NCI-H1417 (cell line): ENCODE measurements at regions not wholly inside any gene's neighbourhood (a gene's known extent, or its start where the extent isn't known, plus 50 kb on each side); places are given as distances from the start of the nearest gene placed in this dataset.

Experiments
- DNase-seq, 3 experiments: peaks; one replicate each; lab custom pipeline; 2025; lab: John Stamatoyannopoulos, UW

- no peak for DNase-seq
Observed at GRCh38 chr2:128726236-128726635, 407.6 kb upstream of the HS6ST1 start.

DNA sequence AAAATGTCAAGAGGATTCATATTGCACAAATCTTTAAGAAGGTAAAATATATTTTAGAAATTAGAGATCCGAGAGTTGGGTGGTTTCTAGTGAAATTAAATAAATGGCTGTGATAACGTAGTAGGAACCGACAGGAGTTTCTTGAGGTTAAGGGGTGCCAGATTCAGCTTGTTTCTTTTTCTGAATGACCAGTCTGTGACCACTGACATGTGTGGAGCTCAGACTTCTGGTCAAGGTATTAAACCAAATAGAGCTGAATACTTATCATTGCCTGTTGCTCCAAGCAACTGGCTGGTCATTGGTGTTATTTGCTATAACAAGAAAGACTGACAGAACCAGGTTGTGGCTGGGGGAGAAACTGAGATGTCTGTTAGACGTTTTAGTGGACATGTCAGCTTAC lies 408.2 kb upstream of the HS6ST1 start:
- no peak for DNase-seq

DNA sequence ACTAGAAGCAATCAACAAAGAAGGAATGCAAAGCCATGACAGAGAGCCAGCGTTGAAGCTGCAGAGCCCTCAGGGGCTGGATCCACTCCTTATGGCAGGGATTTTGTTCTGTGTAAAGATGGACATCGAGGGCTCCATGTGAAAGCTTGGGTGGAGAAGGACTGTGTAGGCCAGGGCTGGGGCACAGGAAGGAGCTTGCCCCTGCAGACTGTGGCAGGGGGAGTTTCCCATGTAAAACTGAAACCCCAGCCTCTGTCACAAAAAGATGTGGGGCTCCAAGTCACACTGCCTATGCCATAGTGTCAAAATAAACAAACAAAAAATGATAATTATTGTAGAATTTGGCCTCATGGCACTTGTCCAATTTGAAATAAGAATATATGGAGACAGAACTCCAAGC lies 408.7 kb upstream of the HS6ST1 start:
- DNase-seq: no peak

DNA sequence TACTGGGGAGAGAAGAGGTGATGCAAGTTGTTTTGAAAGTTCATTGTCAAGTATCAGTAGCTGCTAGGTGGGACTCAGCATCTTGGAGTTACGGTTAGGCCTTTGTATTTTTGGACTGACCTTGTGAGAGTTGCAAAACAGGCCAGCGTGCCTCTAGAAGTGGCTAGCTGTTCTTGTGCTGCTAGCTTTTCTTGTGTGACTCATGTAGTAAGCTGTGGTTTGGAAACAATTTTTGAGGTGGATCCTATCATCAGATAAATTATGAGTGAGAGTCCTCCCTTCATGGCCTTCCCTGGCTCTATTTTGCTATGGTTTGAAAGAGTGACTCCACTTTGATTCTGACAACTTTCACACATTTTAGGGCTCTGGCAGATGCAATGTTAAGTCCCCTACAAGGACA lies 409.2 kb upstream of the HS6ST1 start:
- DNase-seq: no peak

DNA sequence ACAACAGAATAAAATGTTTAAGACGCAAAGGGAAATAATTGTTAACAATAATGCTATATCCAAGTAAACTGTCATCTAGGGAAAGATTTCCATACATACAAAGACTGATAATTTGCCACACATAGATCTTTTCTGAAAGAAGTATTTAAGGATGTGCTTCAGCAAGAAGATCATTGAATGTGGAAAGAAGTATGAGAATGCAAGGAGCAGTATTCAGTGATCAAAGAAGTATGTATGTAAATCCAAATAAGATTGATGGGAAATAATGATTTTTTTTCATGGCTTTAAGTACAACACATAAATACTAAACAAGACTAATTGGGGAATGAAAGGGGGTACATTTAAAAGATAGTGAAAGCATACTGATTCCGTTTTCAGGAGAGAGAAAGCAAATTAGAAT lies 410.4 kb upstream of the HS6ST1 start:
- no peak for DNase-seq

DNA sequence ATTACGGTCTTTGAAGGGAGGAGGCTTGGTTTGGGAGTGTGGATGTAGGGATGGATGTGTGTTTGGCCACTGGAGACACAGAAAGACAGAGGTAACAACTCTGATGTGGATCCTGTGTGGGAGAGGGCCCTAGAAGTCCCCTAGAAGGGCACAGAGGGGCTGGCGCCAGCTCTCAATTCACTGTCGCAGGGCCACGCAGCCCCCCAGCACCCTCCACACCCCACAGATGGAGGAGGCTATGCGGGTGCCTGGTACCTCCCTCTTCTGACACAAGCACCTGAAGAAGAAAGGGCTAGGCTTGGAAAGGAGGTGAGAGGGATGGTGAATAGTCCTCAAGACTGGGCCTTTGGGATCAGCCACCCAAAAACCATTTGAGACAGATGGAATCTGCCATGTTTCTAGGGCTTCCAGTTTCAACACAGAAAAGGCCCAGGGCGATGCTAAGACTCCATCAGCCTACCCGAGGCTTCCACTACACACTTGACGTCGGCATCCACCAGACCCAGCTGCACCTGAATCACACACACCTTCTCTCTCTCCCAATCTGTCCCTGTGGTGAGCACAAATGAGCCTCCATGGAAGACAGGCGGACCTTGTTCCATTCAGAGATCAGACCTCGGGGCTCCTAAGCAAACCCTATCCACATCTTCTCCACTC lies 413.5 kb upstream of the HS6ST1 start:
- no peak for DNase-seq

- DNase-seq: no peak
Observed at GRCh38 chr2:128732976-128733431, 414.3 kb upstream of the HS6ST1 start.

DNA sequence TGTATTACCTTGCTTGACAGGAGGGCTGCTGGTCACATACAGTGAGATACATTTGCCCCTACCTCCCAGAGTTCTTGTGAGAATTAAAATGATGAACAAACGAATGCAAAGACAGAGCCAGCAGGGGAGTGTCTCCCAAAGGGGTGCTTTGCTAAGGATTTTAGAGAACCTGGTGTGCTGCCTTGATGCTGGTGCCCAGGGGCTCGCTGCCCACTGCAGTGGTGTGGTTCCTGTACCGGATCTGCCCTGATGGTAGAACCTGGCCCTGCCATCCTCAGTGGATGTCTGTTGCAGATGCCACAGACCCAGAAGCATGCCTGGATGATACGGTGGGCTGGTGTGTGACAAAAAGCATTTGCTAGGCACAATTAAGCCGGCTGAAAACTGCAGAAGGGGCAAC lies 414.8 kb upstream of the HS6ST1 start:
- no peak for DNase-seq

DNA sequence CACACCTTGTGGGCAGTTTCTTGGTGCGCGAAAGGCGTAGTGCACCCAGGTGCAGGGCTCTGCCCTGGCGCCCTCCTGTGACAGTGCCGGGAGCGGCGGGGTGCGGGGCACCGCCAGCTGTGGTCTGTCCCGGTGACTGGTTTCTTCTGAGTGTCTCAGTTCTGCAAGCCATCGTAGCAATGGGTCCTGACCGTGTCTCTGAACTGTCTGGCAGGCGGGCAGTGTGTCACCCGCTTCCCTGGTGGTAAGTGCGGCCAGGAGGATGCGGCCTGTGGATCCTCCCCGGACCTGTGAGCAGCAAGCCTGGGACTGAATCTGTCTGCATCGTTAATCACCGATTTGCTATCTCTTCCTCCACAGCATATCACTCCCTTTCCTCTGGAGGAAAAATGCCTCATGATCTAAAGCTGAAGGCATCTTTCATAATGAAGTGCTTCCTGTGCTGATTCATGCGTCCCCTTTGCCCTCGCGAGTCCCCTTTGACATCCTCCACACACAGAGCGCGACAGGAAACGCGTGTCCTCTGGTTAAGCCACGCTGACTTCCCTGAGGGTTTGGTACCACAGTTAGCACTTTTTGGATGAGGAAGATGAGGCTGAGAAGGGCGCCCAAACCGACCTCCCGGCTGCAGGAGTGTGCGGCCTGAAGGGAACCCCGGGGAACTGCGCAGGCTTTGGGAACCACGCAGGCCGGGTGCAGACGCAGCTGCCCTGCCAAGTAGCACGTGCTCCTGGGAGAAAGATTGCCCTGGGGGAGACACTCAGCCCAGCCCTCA lies 416.0 kb upstream of the HS6ST1 start:
- DNase-seq: no peak

DNA sequence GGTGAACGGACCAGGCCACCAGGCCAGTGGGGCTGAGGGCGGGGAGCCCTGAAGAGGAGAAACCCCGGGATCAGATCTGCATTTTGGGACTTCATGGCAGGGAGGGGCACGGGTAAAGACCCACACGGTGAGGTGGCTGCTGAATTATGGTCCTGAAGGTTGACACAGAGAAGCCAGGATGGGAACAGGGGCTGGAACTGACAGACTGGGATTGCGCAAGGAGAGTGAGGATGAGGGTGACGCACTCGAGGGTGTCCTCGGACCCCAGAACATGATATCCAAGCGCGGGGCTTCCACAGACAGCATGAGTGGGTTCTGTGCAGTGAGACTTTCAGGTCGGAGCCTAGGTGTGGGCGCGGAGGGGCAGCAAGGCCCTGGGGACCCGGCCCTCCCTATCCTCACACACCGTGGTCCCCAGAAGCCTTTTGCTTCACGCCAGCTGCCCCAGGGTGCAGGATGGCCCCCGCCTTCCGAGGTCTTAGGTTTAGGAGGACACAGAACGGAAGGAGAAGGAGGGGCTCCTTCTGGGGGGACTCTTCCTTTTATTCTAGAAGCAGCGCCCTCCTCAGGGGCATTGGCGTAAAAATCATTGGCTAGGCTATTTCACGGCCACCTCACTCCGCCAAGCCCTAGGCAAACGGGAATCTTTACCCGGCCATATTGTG lies 416.8 kb upstream of the HS6ST1 start:
- DNase-seq: no peak

GRCh38 chr2:128736046-128736688 lies 417.5 kb upstream of the HS6ST1 start:
- no peak for DNase-seq

- peak; percentile 48 to 72 (median 54) for DNase-seq
Observed at GRCh38 chr2:128736689-128737545, 418.2 kb upstream of the HS6ST1 start.

- no peak for DNase-seq
Observed at GRCh38 chr2:128737546-128737826, 418.8 kb upstream of the HS6ST1 start.

DNA sequence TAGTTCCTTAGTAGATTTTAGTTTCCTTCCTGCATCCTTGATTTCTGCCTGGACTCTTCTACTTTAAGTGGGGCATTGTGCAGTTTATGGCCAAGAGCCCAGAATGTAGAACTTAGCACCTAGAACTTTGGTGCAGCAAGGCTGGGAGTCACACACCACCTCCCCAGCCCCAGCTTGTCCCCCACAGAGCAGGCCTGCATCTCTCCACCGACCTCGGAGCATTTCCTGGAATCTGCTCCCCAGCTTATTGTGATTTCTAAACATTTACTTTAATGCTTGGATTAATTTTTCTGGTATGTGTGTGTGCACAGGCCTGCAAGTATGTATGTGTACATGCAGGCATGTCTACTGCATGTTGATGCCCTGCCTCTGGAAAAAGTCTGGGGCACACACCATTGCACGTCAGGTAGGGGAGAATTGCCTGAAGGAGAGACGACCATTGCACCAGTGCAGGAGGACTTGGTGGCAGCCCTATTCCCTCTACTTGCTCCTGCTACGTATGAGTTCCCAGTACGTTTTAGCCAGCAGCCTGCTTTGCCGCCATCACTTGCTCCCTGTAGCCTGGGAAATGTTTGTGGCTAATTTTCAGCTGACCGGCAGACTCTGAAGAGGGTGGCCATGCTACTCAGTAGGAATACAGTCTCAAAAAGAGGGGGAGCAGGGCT lies 419.9 kb upstream of the HS6ST1 start:
- DNase-seq: no peak

DNA sequence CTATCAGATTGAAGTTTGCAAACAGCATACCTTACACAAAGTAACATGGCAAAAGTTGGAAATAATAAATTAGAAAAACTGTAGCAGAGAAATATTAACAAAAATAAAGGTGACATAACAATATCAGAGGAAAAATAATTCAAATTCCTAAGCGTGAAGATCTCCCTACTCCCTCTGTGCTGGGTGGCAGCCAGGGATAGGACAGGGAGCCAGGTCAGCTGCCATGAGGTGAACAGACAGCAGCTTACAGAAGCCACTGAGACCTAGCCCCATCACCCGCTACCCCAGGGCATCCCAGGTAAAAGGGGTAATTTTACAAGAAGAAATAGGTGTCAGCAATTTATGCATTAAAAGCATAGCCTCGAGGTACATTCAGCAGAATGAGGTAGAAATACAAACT lies 423.8 kb upstream of the HS6ST1 start:
- DNase-seq: peak in 2 of 3 experiments; percentile 16 to 73

GRCh38 chr2:128745946-128746345 lies 427.3 kb upstream of the HS6ST1 start:
- DNase-seq: no peak

DNA sequence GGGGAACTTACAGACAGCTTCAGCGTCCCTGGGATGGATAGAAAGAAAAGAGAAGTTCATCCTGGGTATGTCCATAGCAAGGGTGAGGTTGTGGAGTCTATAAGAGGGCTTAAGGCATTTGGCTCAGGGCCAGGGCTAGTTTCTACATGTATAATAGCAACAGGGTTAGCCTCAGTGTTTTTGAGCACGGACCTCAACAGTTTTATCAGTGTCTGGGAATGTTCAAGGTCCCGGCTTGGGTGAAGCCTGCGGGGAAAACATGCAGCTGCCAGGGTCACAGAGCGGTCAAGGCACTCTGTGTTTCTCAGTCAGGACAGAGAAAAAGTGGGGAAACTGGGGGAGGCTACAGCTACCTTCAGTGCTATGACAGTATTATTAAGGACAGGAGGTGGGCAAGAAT lies 427.7 kb upstream of the HS6ST1 start:
- DNase-seq: peak in 1 of 3 experiments; percentile 3

DNA sequence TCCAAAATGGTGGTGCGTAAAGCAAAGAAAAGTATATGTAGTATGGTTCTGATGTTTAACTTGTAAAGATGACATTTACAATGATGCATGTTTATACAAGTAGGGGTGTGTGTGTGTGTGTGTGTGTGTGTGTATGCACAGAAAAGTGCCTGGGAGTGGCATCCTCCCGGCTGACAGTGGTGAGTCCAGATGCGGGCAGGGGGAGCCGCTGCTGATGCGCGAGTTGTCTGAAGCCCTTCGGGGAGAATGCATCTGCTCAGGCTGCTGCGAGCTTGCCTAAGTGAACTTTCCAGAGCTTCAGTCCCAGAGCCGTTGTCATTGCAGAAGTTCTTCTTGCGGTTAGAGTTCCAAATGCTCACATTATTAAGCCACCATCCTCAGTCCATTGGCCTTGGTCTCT lies 429.7 kb upstream of the HS6ST1 start:
- DNase-seq: no peak

DNA sequence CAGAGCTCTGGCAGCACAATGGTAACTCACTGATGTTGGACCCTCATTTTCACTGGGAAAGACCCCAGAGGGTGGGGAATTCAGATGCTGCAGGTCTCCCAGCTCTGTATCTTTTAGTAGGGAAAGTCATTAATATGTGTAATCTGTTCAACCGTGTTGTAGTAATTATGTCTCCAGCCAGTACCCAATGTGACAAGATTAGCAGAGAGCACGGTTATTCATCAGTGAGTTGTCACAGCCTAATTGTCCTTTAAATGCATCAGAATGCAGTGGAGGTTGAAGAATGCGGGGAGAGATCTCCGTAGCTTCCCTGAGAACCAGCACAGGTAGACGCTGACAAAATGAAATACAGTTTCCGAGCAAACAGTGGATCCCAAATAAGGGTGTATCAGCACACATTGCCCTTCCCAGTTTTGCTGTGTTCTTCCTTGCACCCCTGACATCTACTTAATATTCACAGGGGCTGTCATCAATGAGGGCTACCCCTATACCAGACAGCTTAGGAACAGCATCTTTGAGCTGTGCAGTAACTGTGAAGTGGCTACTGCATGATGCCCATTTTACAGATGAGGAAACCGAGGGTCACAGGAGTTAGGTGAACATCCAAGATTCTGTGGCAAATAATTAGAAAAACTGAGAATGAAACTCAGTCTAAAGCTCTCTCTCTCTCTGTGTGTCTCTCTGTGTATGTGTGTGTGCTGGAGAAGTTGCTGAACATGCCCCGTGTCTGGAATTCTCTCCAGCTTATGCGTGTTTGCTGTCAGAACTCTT lies 430.4 kb upstream of the HS6ST1 start:
- no peak for DNase-seq

DNA sequence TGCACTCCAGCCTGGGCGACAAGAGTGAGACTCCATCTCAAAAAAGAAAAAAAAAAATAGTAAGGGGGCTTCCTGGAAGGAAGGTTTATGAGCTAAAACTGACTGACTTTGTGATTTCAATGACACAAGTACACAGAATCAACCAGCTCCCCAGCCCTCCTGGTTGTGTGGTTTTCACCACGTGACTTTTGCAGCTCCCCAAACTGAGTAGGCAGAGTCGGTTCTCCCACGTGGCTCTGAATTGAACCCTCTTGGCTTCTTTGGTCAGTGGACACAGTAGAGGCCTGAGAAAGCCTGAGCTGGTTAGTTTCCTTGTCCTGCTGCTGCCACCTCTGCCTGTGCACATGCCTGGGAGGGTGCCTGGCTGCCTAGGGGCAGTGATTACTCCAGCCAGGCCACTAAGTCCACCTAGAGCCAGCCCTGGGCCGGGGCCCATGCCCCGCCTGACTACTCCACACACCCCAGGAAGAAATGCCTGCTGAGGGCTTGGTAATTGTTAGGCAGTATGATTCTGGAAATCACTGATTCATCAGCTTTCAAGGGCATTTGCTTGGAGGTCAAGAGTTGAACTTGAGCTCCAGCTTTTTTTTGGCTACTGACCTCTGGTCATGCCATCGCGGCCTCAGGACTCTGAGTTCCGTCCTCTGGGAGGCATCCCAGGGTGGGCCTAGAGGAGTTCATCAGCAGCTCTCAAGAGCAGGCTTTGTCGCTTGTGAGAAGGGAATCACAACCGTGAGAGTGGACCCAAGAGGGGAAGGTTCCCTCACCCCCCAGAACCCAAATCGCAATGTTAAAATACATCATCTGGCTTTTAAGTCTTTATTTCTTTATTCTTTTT lies 431.9 kb upstream of the HS6ST1 start:
- no peak for DNase-seq
